Coronary artery (tissue), 2 donors: ENCODE measurements at regions not wholly inside any gene's neighbourhood (a gene's known extent, or its start where the extent isn't known, plus 50 kb on each side); places are given as distances from the start of the nearest gene placed in this dataset.

ENCODE experiments used
- DNase-seq: peaks from one replicate; pipeline ENCODE4 v3.0.0-alpha.2; 2017; ENCODE audit warnings: low spot score
- H3K27ac ChIP-seq, 2 donors: fragments of 200-600 bp; sonication (generic); one replicate each; pipeline ENCODE4 v1.5.1; 2016 to 2019
- H3K4me3 ChIP-seq: fragments of 200-600 bp; sonication (generic); 2 replicates; pipeline ENCODE4 v1.5.1; 2016; ENCODE audit warnings: mild to moderate bottlenecking, moderate library complexity
- TF ChIP-seq, protein P1 (sequence below): fragments of 200-600 bp; sonication (generic); IDR thresholded peaks from one replicate; pipeline ENCODE4 v1.5.1; 2019; ENCODE audit warnings: antibody characterized with exemption

DNA sequence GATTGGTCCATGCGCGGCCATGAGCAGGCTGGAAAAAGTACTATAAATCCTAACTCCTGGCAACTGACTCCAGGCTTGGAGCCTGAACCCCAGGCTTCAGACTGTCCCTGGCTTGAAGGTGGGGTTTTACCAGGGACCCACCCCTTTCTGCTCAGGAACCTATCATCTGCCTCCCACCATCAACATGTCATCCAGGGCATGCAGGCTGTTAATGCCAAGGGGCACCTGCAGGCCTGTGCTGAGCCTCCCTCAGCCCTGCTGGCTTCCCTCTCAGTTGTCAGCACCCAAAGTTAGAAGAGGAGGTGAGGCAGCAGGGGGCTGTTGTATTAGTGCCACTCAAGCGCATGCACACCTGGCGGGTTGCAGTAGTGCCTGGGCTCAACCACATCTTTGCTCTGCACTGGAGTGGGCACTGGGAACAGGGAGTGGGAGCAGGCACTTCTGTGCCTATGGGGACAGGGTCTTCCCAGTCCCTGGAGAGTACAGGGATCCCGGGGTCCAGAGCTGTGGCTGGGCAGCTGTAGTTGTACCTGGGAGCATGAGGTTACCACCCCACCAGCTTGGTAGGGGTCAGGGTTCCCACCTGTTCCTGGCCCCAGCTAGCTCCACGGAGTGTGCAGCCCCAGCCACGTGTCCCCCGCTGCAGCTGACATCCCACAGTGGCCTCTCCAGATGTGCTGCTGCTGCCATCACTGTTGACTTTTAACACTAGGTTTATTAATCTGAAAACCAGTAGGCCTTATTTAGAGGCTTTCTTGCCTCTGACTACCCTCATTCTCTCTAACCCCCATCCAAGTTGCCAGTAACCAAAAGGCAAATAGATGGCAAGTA lies 306.2 kb upstream of the RIOK2 start:
- TF ChIP-seq, protein P1, sequence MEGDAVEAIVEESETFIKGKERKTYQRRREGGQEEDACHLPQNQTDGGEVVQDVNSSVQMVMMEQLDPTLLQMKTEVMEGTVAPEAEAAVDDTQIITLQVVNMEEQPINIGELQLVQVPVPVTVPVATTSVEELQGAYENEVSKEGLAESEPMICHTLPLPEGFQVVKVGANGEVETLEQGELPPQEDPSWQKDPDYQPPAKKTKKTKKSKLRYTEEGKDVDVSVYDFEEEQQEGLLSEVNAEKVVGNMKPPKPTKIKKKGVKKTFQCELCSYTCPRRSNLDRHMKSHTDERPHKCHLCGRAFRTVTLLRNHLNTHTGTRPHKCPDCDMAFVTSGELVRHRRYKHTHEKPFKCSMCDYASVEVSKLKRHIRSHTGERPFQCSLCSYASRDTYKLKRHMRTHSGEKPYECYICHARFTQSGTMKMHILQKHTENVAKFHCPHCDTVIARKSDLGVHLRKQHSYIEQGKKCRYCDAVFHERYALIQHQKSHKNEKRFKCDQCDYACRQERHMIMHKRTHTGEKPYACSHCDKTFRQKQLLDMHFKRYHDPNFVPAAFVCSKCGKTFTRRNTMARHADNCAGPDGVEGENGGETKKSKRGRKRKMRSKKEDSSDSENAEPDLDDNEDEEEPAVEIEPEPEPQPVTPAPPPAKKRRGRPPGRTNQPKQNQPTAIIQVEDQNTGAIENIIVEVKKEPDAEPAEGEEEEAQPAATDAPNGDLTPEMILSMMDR: no peak
- Histone ChIP-seq H3K4me3 (no peak overlapping the region), H3K27ac (no peak overlapping the region)
- no peak for DNase-seq

DNA sequence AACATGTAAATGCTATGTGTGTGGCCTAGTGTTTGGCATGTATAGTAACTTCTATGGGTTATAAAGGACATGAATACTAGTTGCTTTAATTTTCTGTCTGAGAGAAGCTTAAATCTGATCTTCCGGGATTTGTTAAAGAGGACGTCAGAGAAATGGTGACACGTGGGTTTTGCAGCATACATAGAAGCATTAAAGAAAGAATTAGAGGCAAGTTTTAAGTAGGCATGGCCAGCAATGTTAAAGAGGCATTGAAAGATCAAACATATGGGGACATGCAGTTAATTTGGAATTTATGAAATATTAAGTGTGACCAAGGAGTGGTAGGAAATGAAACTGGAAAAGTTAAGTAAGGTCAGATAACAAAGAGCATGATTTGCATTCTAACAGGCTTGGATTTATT lies 311.4 kb upstream of the RIOK2 start:
- no peak for DNase-seq
- no peak overlapping the region for H3K4me3 ChIP-seq
- TF ChIP-seq, protein P1: no peak
- H3K27ac ChIP-seq: no peak overlapping the region

DNA sequence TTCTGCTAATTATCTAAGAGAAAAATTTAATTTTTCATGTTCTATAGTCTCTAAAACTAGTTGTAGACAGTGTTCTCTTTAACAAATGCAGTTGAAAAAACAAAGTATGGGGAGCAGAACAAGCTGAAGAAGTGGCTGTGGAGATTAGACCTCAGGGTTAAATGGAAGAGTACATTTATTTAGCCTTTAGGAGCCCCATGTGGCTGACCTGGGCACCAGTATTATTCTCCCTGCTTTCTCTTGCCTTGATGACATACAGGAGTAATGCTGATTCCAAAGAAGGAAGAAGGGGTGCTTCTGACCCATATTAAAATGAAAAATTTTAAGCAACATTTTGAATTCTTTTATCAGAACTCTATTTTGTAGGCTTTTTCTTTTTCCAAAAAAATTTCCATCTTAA lies 312.3 kb upstream of the RIOK2 start:
- DNase-seq: no peak

GRCh38 chr5:97496037-97496436 lies 313.0 kb upstream of the RIOK2 start:
- H3K27ac ChIP-seq: no peak overlapping the region
- TF ChIP-seq, protein P1: no peak
- no peak overlapping the region for H3K4me3 ChIP-seq
- no peak for DNase-seq

More for the DNA sequence above, 312.3 kb upstream of the RIOK2 start:
- Histone ChIP-seq H3K4me3 (no peak overlapping the region), H3K27ac (no peak overlapping the region)
- TF ChIP-seq, protein P1: no peak

DNA sequence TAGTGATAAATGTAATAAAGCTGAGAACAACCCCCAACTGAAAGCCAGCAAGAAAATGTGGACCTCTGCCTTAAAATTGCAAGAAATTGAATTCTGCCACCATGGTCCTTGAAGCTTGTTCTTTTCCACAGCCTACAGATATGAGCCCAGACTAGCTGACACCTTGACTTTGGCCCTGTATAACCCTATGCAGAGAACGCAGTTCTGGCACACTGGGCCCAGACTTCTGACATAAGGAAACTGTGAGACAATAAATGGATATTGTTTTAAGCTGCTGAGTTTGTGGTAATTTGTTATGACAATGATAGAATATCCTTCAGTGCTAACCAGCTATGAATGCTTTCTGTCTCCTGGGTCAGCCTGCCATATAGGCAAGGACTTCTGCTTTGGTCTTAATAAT lies 315.6 kb upstream of the RIOK2 start:
- TF ChIP-seq, protein P1: no peak
- Histone ChIP-seq H3K4me3 (no peak overlapping the region), H3K27ac (no peak overlapping the region)
- no peak for DNase-seq

- TF ChIP-seq, protein P1: no peak
- Histone ChIP-seq H3K4me3 (no peak overlapping the region), H3K27ac (no peak overlapping the region)
- DNase-seq: no peak
These were observed 316.6 kb upstream of the RIOK2 start for GRCh38 chr5:97499605-97500004.
